Neural cell (in vitro differentiated cells): ENCODE measurements at regions not wholly inside any gene's neighbourhood (a gene's known extent, or its start where the extent isn't known, plus 50 kb on each side); places are given as distances from the start of the nearest gene placed in this dataset.

ENCODE experiments used
- CTCF ChIP-seq: fragments of 450-650 bp; IDR thresholded peaks from 2 replicates; pipeline ENCODE4 v1.5.1; 2014; ENCODE audit warnings: antibody characterized with exemption, mild to moderate bottlenecking, moderate library complexity; ENCODE audit not compliant: poor library complexity, severe bottlenecking
- EP300 ChIP-seq: fragments of 450-650 bp; conservative IDR thresholded peaks from 2 replicates; pipeline ENCODE4 v1.6.1; 2014; ENCODE audit warnings: antibody characterized with exemption, mild to moderate bottlenecking, moderate library complexity; ENCODE audit not compliant: poor library complexity, severe bottlenecking
- EZH2 ChIP-seq: fragments of 200-600, 300-800 bp; shearing (Covaris generic), sonication (generic); IDR thresholded peaks from 2 replicates; pipeline ENCODE4 v1.6.1; 2014; ENCODE audit warnings: antibody characterized with exemption, low read length, borderline replicate concordance, mild to moderate bottlenecking; ENCODE audit not compliant: insufficient read depth, poor library complexity, severe bottlenecking
- POLR2AphosphoS5 ChIP-seq: IDR thresholded peaks from 2 replicates; pipeline ENCODE4 v1.6.1; 2012
- SMC3 ChIP-seq: fragments of 450-650 bp; conservative IDR thresholded peaks from 2 replicates; pipeline ENCODE4 v1.6.1; 2014; ENCODE audit warnings: antibody characterized with exemption, mild to moderate bottlenecking, moderate library complexity; ENCODE audit not compliant: poor library complexity

- no peak for TF ChIP-seq SMC3
- no peak for TF ChIP-seq CTCF
- no peak for TF ChIP-seq EZH2
- no peak for TF ChIP-seq POLR2AphosphoS5
- no peak for TF ChIP-seq EP300
Observed at GRCh38 chr2:228707846-228708245, 526.4 kb upstream of the SPHKAP start.
